ENCODE measurements at regions not wholly inside any gene's neighbourhood (a gene's known extent, or its start where the extent isn't known, plus 50 kb on each side); places are given as distances from the start of the nearest gene placed in this dataset.
"Not testable (repeated sequence)": the region's sequence is repeated elsewhere in the genome, so short reads cannot be mapped to it uniquely, and the experiment has no call there.

- not testable (repeated sequence) for H3K36me3 ChIP-seq (ENCODE audit: insufficient read depth, low read length); H3K9ac ChIP-seq (ENCODE audit: low read depth, low read length); H3K4me1 ChIP-seq (ENCODE audit: insufficient read depth, low read length); H3K9me3 ChIP-seq (ENCODE audit: control insufficient read depth, insufficient read depth, low read length)
These were observed 480.5 kb upstream of the IRAK1BP1 start for GRCh38 chr6:78386854-78387253.

GRCh38 chr6:78390066-78390465, 477.3 kb upstream of the IRAK1BP1 start:
- H3K4me1 ChIP-seq (ENCODE audit: insufficient read depth, low read length), result no peaks in the 10 kb centered on the region
- H3K9ac ChIP-seq (ENCODE audit: low read depth, low read length), result no peak overlapping the region
- no peaks in the 10 kb centered on the region; the same call in 1 of the 2 replicates for H3K9me3 ChIP-seq (ENCODE audit: control insufficient read depth, insufficient read depth, low read length)
- no peaks in the 10 kb centered on the region for H3K36me3 ChIP-seq (ENCODE audit: insufficient read depth, low read length)

GRCh38 chr6:78397499-78397898, 469.9 kb upstream of the IRAK1BP1 start:
- no peaks in the 10 kb centered on the region for H3K36me3 ChIP-seq (ENCODE audit: insufficient read depth, low read length)
- peaks cover 4% of the 10 kb centered on the region for H3K4me1 ChIP-seq (ENCODE audit: insufficient read depth, low read length)
- no peaks in the 10 kb centered on the region for H3K9me3 ChIP-seq (ENCODE audit: control insufficient read depth, insufficient read depth, low read length)
- H3K9ac ChIP-seq (ENCODE audit: low read depth, low read length), result no peak overlapping the region

GRCh38 chr6:78398292-78398691, 469.1 kb upstream of the IRAK1BP1 start:
- Histone ChIP-seq H3K9ac (ENCODE audit: low read depth, low read length) (no peak overlapping the region), H3K9me3 (ENCODE audit: control insufficient read depth, insufficient read depth, low read length) (no peaks in the 10 kb centered on the region), H3K36me3 (ENCODE audit: insufficient read depth, low read length) (no peaks in the 10 kb centered on the region), H3K4me1 (ENCODE audit: insufficient read depth, low read length) (peaks cover 4% of the 10 kb centered on the region)

GRCh38 chr6:78400076-78400475, 467.3 kb upstream of the IRAK1BP1 start:
- Histone ChIP-seq H3K4me1 (ENCODE audit: insufficient read depth, low read length) (peaks cover 4% of the 10 kb centered on the region), H3K9ac (ENCODE audit: low read depth, low read length) (no peak overlapping the region), H3K36me3 (ENCODE audit: insufficient read depth, low read length) (no peaks in the 10 kb centered on the region), H3K9me3 (ENCODE audit: control insufficient read depth, insufficient read depth, low read length) (no peaks in the 10 kb centered on the region)

GRCh38 chr6:78427386-78427785, 440.0 kb upstream of the IRAK1BP1 start:
- H3K9ac ChIP-seq (ENCODE audit: low read depth, low read length), result no peak overlapping the region
- no peaks in the 10 kb centered on the region for H3K36me3 ChIP-seq (ENCODE audit: insufficient read depth, low read length)
- no peaks in the 10 kb centered on the region for H3K9me3 ChIP-seq (ENCODE audit: control insufficient read depth, insufficient read depth, low read length)
- H3K4me1 ChIP-seq (ENCODE audit: insufficient read depth, low read length), result no peaks in the 10 kb centered on the region

- no peaks in the 10 kb centered on the region for H3K36me3 ChIP-seq (ENCODE audit: insufficient read depth, low read length)
These were observed 436.8 kb upstream of the IRAK1BP1 start for GRCh38 chr6:78430521-78430920.

GRCh38 chr6:78435671-78436070, 431.7 kb upstream of the IRAK1BP1 start:
- Histone ChIP-seq H3K36me3 (ENCODE audit: insufficient read depth, low read length) (no peaks in the 10 kb centered on the region), H3K9me3 (ENCODE audit: control insufficient read depth, insufficient read depth, low read length) (no peaks in the 10 kb centered on the region)

More at GRCh38 chr6:78430521-78430920, 436.8 kb upstream of the IRAK1BP1 start:
- Histone ChIP-seq H3K9me3 (ENCODE audit: control insufficient read depth, insufficient read depth, low read length) (no peaks in the 10 kb centered on the region), H3K9ac (ENCODE audit: low read depth, low read length) (no peak overlapping the region), H3K4me1 (ENCODE audit: insufficient read depth, low read length) (no peaks in the 10 kb centered on the region)

GRCh38 chr6:78436335-78436734, 431.0 kb upstream of the IRAK1BP1 start:
- no peak overlapping the region for H3K9ac ChIP-seq (ENCODE audit: low read depth, low read length)
- H3K9me3 ChIP-seq (ENCODE audit: control insufficient read depth, insufficient read depth, low read length), result no peaks in the 10 kb centered on the region
- no peaks in the 10 kb centered on the region for H3K36me3 ChIP-seq (ENCODE audit: insufficient read depth, low read length)
- H3K4me1 ChIP-seq (ENCODE audit: insufficient read depth, low read length), result no peaks in the 10 kb centered on the region

More at GRCh38 chr6:78435671-78436070, 431.7 kb upstream of the IRAK1BP1 start:
- Histone ChIP-seq H3K9ac (ENCODE audit: low read depth, low read length) (no peak overlapping the region), H3K4me1 (ENCODE audit: insufficient read depth, low read length) (no peaks in the 10 kb centered on the region)

- no peaks in the 10 kb centered on the region for H3K4me1 ChIP-seq (ENCODE audit: insufficient read depth, low read length)
- H3K36me3 ChIP-seq (ENCODE audit: insufficient read depth, low read length), result no peaks in the 10 kb centered on the region
- H3K9ac ChIP-seq (ENCODE audit: low read depth, low read length), result no peak overlapping the region
- H3K9me3 ChIP-seq (ENCODE audit: control insufficient read depth, insufficient read depth, low read length), result no peaks in the 10 kb centered on the region
These were observed 429.2 kb upstream of the IRAK1BP1 start for GRCh38 chr6:78438135-78438534.

GRCh38 chr6:78460711-78461110, 406.6 kb upstream of the IRAK1BP1 start:
- no peaks in the 10 kb centered on the region for H3K36me3 ChIP-seq (ENCODE audit: insufficient read depth, low read length)
- H3K9me3 ChIP-seq (ENCODE audit: control insufficient read depth, insufficient read depth, low read length), result no peaks in the 10 kb centered on the region
- no peak overlapping the region for H3K9ac ChIP-seq (ENCODE audit: low read depth, low read length)
- H3K4me1 ChIP-seq (ENCODE audit: insufficient read depth, low read length), result no peaks in the 10 kb centered on the region

- Histone ChIP-seq H3K4me1 (ENCODE audit: insufficient read depth, low read length) (no peaks in the 10 kb centered on the region), H3K36me3 (ENCODE audit: insufficient read depth, low read length) (no peaks in the 10 kb centered on the region)
These were observed 404.6 kb upstream of the IRAK1BP1 start for GRCh38 chr6:78462728-78463127.

GRCh38 chr6:78465059-78465634, 402.2 kb upstream of the IRAK1BP1 start:
- H3K9ac ChIP-seq (ENCODE audit: low read depth, low read length), result no peak overlapping the region
- H3K36me3 ChIP-seq (ENCODE audit: insufficient read depth, low read length), result no peaks in the 10 kb centered on the region
- no peaks in the 10 kb centered on the region for H3K9me3 ChIP-seq (ENCODE audit: control insufficient read depth, insufficient read depth, low read length)
- H3K4me1 ChIP-seq (ENCODE audit: insufficient read depth, low read length), result no peaks in the 10 kb centered on the region

More at GRCh38 chr6:78462728-78463127, 404.6 kb upstream of the IRAK1BP1 start:
- Histone ChIP-seq H3K9me3 (ENCODE audit: control insufficient read depth, insufficient read depth, low read length) (no peaks in the 10 kb centered on the region), H3K9ac (ENCODE audit: low read depth, low read length) (no peak overlapping the region)

GRCh38 chr6:78476561-78476960, 390.8 kb upstream of the IRAK1BP1 start:
- no peak overlapping the region for H3K9ac ChIP-seq (ENCODE audit: low read depth, low read length)
- H3K9me3 ChIP-seq (ENCODE audit: control insufficient read depth, insufficient read depth, low read length), result no peaks in the 10 kb centered on the region
- H3K4me1 ChIP-seq (ENCODE audit: insufficient read depth, low read length), result no peaks in the 10 kb centered on the region
- no peaks in the 10 kb centered on the region for H3K36me3 ChIP-seq (ENCODE audit: insufficient read depth, low read length)

GRCh38 chr6:78482801-78483552, 384.4 kb upstream of the IRAK1BP1 start:
- Histone ChIP-seq H3K9ac (ENCODE audit: low read depth, low read length) (no peak overlapping the region), H3K4me1 (ENCODE audit: insufficient read depth, low read length) (no peaks in the 10 kb centered on the region), H3K36me3 (ENCODE audit: insufficient read depth, low read length) (no peaks in the 10 kb centered on the region), H3K9me3 (ENCODE audit: control insufficient read depth, insufficient read depth, low read length) (no peaks in the 10 kb centered on the region)

Data from ES-I3 (cell line).